Kidney (tissue), 13 donors: ENCODE measurements at regions not wholly inside any gene's neighbourhood (a gene's known extent, or its start where the extent isn't known, plus 50 kb on each side); places are given as distances from the start of the nearest gene placed in this dataset.

Source experiments
- DNase-seq, 5 donors: peaks; one replicate each; pipeline ENCODE4 v3.0.0-alpha.2; 2013 to 2020
- FAIRE-seq: peaks from 2 replicates; lab custom pipeline; 2012; peaks lifted over from hg19 to GRCh38; lab: Jason Lieb, UNC
- H3K27ac ChIP-seq, 2 donors: one replicate each; pipeline ENCODE4 v1.7.0; 2013; ENCODE audit warnings: low read depth in 2 of 2, low read length in 2 of 2, inconsistent platforms in 1 of 2
- H3K27me3 ChIP-seq: one replicate; pipeline ENCODE4 v1.7.1; 2013; ENCODE audit warnings: low read length, inconsistent platforms; ENCODE audit not compliant: control insufficient read depth, insufficient read depth
- H3K36me3 ChIP-seq, 3 donors: one replicate each; pipeline versions ENCODE4 v1.7.0 to v1.7.1; 2013; ENCODE audit warnings: low read length in 3 of 3, control low read depth in 1 of 3, inconsistent platforms in 1 of 3; ENCODE audit not compliant: insufficient read depth in 3 of 3, control insufficient read depth in 2 of 3
- H3K4me1 ChIP-seq, 3 donors: one replicate each; pipeline versions ENCODE4 v1.7.0 to v1.7.1; 2013; ENCODE audit warnings: low read length in 3 of 3, inconsistent platforms in 1 of 3, low read depth in 1 of 3; ENCODE audit not compliant: control insufficient read depth in 2 of 3, insufficient read depth in 2 of 3
- H3K4me3 ChIP-seq, 3 donors: one replicate each; pipeline versions ENCODE4 v1.7.0 to v1.8.1; 2013; ENCODE audit warnings: low read length in 3 of 3, control low read depth in 1 of 3, inconsistent platforms in 1 of 3
- H3K9ac ChIP-seq, 3 donors: one replicate each; pipeline versions ENCODE4 v1.7.0 to v1.7.1; 2013; ENCODE audit warnings: low read length in 3 of 3, control low read depth in 1 of 3, inconsistent platforms in 1 of 3
- H3K9me3 ChIP-seq, 3 donors: one replicate each; pipeline versions ENCODE4 v1.7.0 to v1.7.1; 2013; ENCODE audit warnings: low read length in 3 of 3, control low read depth in 1 of 3, inconsistent platforms in 1 of 3; ENCODE audit not compliant: control insufficient read depth in 2 of 3, insufficient read depth in 1 of 3
- intact Hi-C: fragments of 100-400 bp; cut with DNase I; formaldehyde crosslinking; loops from one replicate; pipeline ENCODE4 v1.11.1; 2022
- TF ChIP-seq, protein P1 (sequence below): IDR thresholded peaks from 3 replicates; pipeline ENCODE4 v1.5.1; 2012; ENCODE audit warnings: mild to moderate bottlenecking, moderate library complexity, borderline replicate concordance; ENCODE audit not compliant: insufficient read depth; ENCODE audit errors: extremely low read depth
- donor health status: control.
- donor health status: control.
- donor health status: control.
- donor health status: control.
- donor health status: control.
- donor health status: DM: yes; HTN: yes; CAD: no.
- donor health status: Normal renal cell carcinoma (clear cell type).

- Histone ChIP-seq H3K36me3 (peaks cover 0 to 3% (median 0%) of the 10 kb centered on the region in 3 donors), H3K27me3 (no peaks in the 10 kb centered on the region), H3K27ac (no peak overlapping the region), H3K9me3 (peaks cover 0 to 3% (median 0%) of the 10 kb centered on the region in 3 donors), H3K9ac (no peak overlapping the region), H3K4me3 (no peak overlapping the region), H3K4me1 (no peaks in the 10 kb centered on the region)
- intact Hi-C loops: no loop called here
- FAIRE-seq (no peak), DNase-seq (no peak)
- TF ChIP-seq, protein P1, sequence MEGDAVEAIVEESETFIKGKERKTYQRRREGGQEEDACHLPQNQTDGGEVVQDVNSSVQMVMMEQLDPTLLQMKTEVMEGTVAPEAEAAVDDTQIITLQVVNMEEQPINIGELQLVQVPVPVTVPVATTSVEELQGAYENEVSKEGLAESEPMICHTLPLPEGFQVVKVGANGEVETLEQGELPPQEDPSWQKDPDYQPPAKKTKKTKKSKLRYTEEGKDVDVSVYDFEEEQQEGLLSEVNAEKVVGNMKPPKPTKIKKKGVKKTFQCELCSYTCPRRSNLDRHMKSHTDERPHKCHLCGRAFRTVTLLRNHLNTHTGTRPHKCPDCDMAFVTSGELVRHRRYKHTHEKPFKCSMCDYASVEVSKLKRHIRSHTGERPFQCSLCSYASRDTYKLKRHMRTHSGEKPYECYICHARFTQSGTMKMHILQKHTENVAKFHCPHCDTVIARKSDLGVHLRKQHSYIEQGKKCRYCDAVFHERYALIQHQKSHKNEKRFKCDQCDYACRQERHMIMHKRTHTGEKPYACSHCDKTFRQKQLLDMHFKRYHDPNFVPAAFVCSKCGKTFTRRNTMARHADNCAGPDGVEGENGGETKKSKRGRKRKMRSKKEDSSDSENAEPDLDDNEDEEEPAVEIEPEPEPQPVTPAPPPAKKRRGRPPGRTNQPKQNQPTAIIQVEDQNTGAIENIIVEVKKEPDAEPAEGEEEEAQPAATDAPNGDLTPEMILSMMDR: no peak
Observed at GRCh38 chr17:77851921-77852320, 106.6 kb upstream of the TNRC6C start.

DNA sequence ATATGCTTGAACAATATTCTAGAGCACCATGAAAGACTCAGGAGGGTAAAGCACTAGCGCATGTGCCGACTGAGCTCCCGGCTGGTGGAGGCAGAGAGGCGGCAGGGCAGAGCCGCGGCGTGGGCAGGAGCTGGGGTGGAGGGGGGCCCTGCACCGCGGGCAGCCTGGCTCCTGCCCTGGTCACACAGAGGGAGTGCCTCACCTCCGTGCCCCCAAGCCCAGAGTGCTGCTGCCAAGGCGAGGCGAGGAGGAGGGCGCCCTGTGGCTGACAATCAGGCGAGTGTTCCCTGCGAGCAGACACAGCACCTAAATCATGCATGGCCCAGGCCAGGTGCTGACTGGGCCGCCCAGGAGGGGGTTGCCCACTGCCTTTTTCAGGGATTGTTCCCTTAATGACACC, 105.8 kb upstream of the TNRC6C start:
- Histone ChIP-seq H3K9me3 (peaks cover 0 to 3% (median 0%) of the 10 kb centered on the region in 3 donors), H3K9ac (no peak overlapping the region), H3K4me1 (no peaks in the 10 kb centered on the region), H3K27me3 (no peaks in the 10 kb centered on the region), H3K36me3 (peaks cover 0 to 3% (median 0%) of the 10 kb centered on the region in 3 donors), H3K27ac (no peak overlapping the region), H3K4me3 (no peak overlapping the region)
- FAIRE-seq: no peak
- TF ChIP-seq, protein P1: no peak
- peak in 1 of 5 donors; percentile 53 for DNase-seq
- intact Hi-C loops: no loop called here

DNA sequence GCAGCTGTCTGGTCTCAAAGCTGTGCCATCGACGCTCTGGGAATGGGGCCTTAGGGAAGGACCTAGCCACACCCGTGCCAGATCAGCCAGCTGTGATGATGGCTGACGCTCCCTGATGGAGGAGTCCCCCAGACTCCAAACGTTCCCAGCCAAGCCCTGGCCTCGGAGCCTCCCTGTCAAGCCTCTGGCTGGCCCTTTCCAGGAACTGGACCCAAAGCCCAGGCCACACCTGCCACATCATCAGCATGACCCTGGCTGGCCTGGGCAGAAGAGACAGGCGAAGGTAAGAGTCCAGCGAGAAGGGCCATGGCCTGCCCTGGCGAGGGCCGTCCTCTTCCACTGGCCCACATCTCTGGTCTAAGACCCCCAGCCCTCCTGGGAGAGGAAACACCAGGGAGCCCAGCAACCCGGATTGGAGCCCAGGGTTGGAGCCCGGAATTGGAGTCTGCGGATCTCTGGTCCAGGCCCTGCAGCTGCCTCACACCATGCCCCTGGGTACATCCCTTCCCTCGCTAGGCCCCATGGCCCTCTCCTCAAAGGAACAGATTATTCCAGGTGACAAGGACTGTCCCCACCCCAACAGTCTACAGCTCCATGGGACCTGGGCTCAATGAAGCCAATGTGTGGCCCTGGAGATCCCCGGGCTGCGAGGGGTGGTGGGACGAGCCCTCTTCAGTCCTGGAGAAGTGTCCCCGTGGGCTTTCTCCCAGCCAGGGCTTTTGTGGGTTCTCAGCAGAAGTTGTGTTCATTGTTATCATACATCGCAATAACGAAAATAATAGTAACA, 105.1 kb upstream of the TNRC6C start:
- Histone ChIP-seq H3K9ac (no peak overlapping the region), H3K27me3 (no peaks in the 10 kb centered on the region), H3K9me3 (peaks cover 0 to 3% (median 0%) of the 10 kb centered on the region in 3 donors), H3K4me3 (no peak overlapping the region), H3K27ac (no peak overlapping the region), H3K4me1 (no peaks in the 10 kb centered on the region), H3K36me3 (peaks cover 0 to 3% (median 0%) of the 10 kb centered on the region in 3 donors)
- TF ChIP-seq, protein P1: no peak
- intact Hi-C loops: no loop called here
- DNase-seq (peak in 1 of 5 donors; percentile 63), FAIRE-seq (no peak)
